GM21528 (cell line): ENCODE measurements at regions not wholly inside any gene's neighbourhood (a gene's known extent, or its start where the extent isn't known, plus 50 kb on each side); places are given as distances from the start of the nearest gene placed in this dataset.

Experiments used
- ATAC-seq: cut with Tn5 transposase; IDR thresholded peaks from one replicate; pipeline ENCODE4 v1.9.1; 2021; ENCODE audit warnings: mild to moderate bottlenecking, moderate library complexity; ENCODE audit not compliant: unreplicated experiment, low FRiP score

- peak; percentile 97 for ATAC-seq
These were observed 58.6 kb upstream of the ZC4H2 start, which contains the start of gene ZC3H12B for GRCh38 chrX:65034668-65035445. TSS of gene ZC3H12B (plus strand) at chrX:65034826.

GRCh38 chrX:65034292-65034667 lies 58.0 kb upstream of the ZC4H2 start:
- no peak for ATAC-seq
